Liver (tissue), 8 donors: ENCODE measurements at regions not wholly inside any gene's neighbourhood (a gene's known extent, or its start where the extent isn't known, plus 50 kb on each side); places are given as distances from the start of the nearest gene placed in this dataset.
"Not testable (repeated sequence)": the region's sequence is repeated elsewhere in the genome, so short reads cannot be mapped to it uniquely, and the experiment has no call there.

ENCODE experiments used
- DNase-seq: peaks from one replicate; pipeline ENCODE4 v3.0.0-alpha.2; 2017; ENCODE audit warnings: low spot score
- H3K27ac ChIP-seq, 2 donors: one replicate each; pipeline ENCODE4 v1.7.0; 2013; ENCODE audit warnings: inconsistent platforms in 2 of 2, low read length in 2 of 2, control low read depth in 1 of 2, low read depth in 1 of 2, mild to moderate bottlenecking in 1 of 2
- H3K27me3 ChIP-seq, 4 donors: one replicate each; pipeline versions ENCODE4 v1.6.1 to v1.7.0; 2013; ENCODE audit warnings: low read length in 3 of 4, inconsistent platforms in 1 of 4, mild to moderate bottlenecking in 1 of 4, moderate library complexity in 1 of 4; ENCODE audit not compliant: control insufficient read depth in 4 of 4, insufficient read depth in 4 of 4
- H3K36me3 ChIP-seq, 4 donors: one replicate each; pipeline versions ENCODE4 v1.6.1 to v1.7.0; 2013; ENCODE audit warnings: low read length in 3 of 4, mild to moderate bottlenecking in 3 of 4, low read depth in 1 of 4, moderate library complexity in 1 of 4; ENCODE audit not compliant: control insufficient read depth in 4 of 4, insufficient read depth in 3 of 4
- H3K4me1 ChIP-seq, 4 donors: one replicate each; pipeline versions ENCODE4 v1.6.1 to v1.7.0; 2013; ENCODE audit warnings: low read length in 3 of 4, mild to moderate bottlenecking in 3 of 4, moderate library complexity in 1 of 4; ENCODE audit not compliant: control insufficient read depth in 4 of 4, insufficient read depth in 4 of 4
- H3K4me3 ChIP-seq, 3 donors: one replicate each; pipeline versions ENCODE4 v1.6.1 to v1.7.0; 2013; ENCODE audit warnings: low read length in 3 of 3, control low read depth in 1 of 3, low read depth in 1 of 3, mild to moderate bottlenecking in 1 of 3
- H3K9ac ChIP-seq, 2 donors: one replicate each; pipeline ENCODE4 v1.7.0; 2013; ENCODE audit warnings: low read length in 2 of 2, mild to moderate bottlenecking in 2 of 2, moderate library complexity in 2 of 2, control low read depth in 1 of 2, low read depth in 1 of 2
- H3K9me3 ChIP-seq, 4 donors: one replicate each; pipeline versions ENCODE4 v1.6.1 to v1.7.0; 2013; ENCODE audit warnings: low read length in 3 of 4; ENCODE audit not compliant: control insufficient read depth in 4 of 4
- ATF3 ChIP-seq: IDR thresholded peaks from 2 replicates; pipeline ENCODE4 v1.6.1; 2016; ENCODE audit warnings: antibody characterized with exemption
- EGR1 ChIP-seq, 2 donors: IDR thresholded peaks; 2 replicates each; pipeline ENCODE4 v1.6.1; 2016 to 2018; ENCODE audit warnings: antibody characterized with exemption in 2 of 2, low read depth in 2 of 2
- FOXA1 ChIP-seq: IDR thresholded peaks from 2 replicates; pipeline ENCODE4 v1.6.1; 2016; ENCODE audit warnings: antibody characterized with exemption
- FOXA2 ChIP-seq: IDR thresholded peaks from 2 replicates; pipeline ENCODE4 v1.6.1; 2016; ENCODE audit warnings: antibody characterized with exemption
- GABPA ChIP-seq, 2 donors: IDR thresholded peaks in 1 of 2; conservative IDR thresholded peaks in 1 of 2; 2 replicates each; pipeline ENCODE4 v1.6.1; 2016; ENCODE audit warnings: antibody characterized with exemption in 2 of 2, mild to moderate bottlenecking in 1 of 2, moderate library complexity in 1 of 2
- HNF4A ChIP-seq, 2 donors: conservative IDR thresholded peaks; 2 replicates each; pipeline ENCODE4 v1.6.1; 2016; ENCODE audit warnings: antibody characterized with exemption in 2 of 2, mild to moderate bottlenecking in 2 of 2
- HNF4G ChIP-seq: IDR thresholded peaks from 2 replicates; pipeline ENCODE4 v1.6.1; 2016; ENCODE audit warnings: antibody characterized with exemption
- JUND ChIP-seq, 2 donors: IDR thresholded peaks; 2 replicates each; pipeline ENCODE4 v1.6.1; 2016; ENCODE audit warnings: antibody characterized with exemption in 2 of 2
- NR2F2 ChIP-seq: IDR thresholded peaks from 2 replicates; pipeline ENCODE4 v1.6.1; 2016; ENCODE audit warnings: antibody characterized with exemption
- RAD21 ChIP-seq, 2 donors: IDR thresholded peaks; 2 replicates each; pipeline ENCODE4 v1.6.1; 2016; ENCODE audit warnings: antibody characterized with exemption in 2 of 2, mild to moderate bottlenecking in 2 of 2
- REST ChIP-seq: IDR thresholded peaks from 2 replicates; pipeline ENCODE4 v1.6.1; 2016; ENCODE audit warnings: antibody characterized with exemption, mild to moderate bottlenecking
- RXRA ChIP-seq, 2 donors: IDR thresholded peaks; 2 replicates each; pipeline ENCODE4 v1.6.1; 2017 to 2018; ENCODE audit warnings: antibody characterized with exemption in 2 of 2, mild to moderate bottlenecking in 1 of 2
- SP1 ChIP-seq: IDR thresholded peaks from 2 replicates; pipeline ENCODE4 v1.6.1; 2018; ENCODE audit warnings: antibody characterized with exemption, mild to moderate bottlenecking
- TAF1 ChIP-seq: conservative IDR thresholded peaks from 2 replicates; pipeline ENCODE4 v1.6.1; 2016; ENCODE audit warnings: antibody characterized with exemption, mild to moderate bottlenecking
- YY1 ChIP-seq: IDR thresholded peaks from 2 replicates; pipeline ENCODE4 v1.6.1; 2016; ENCODE audit warnings: antibody characterized with exemption, mild to moderate bottlenecking
- WGBS: extraction: QIAGEN DNeasy Blood & Tissue Kit; methylation state at CpG from one replicate; pipeline ENCODE4 v1.1.7; 2013; 5-methylcytosine and 5-hydroxymethylcytosine counted together
- TF ChIP-seq, protein P1 (sequence below): fragments of 150-350 bp; IDR thresholded peaks from 2 replicates; pipeline ENCODE4 v1.5.1; 2017; ENCODE audit warnings: improper control_type of control experiment, low read depth, low read length; ENCODE audit not compliant: missing input control
- TF ChIP-seq, protein P2 (sequence below): IDR thresholded peaks from 2 replicates; pipeline ENCODE4 v1.6.1; 2016; ENCODE audit warnings: antibody characterized with exemption
- donor health status: healthy.
- donor health status: healthy.
- donor health status: healthy.
- donor health status: healthy.
- donor health status: healthy.

GRCh38 chr4:177193024-177193715 is 116.5 kb upstream of the NEIL3 start:
- not testable (repeated sequence) for H3K4me3 ChIP-seq, H3K9me3 ChIP-seq, H3K36me3 ChIP-seq, DNase-seq, H3K4me1 ChIP-seq, H3K27me3 ChIP-seq, H3K27ac ChIP-seq, H3K9ac ChIP-seq
- 95% methylated on average over 47 of the region's 47 CpGs for WGBS

- no peak overlapping the region for H3K27ac ChIP-seq
- H3K9ac ChIP-seq, result no peak overlapping the region
- no peaks in the 10 kb centered on the region for H3K27me3 ChIP-seq
- no peaks in the 10 kb centered on the region for H3K9me3 ChIP-seq
- H3K36me3 ChIP-seq, result no peaks in the 10 kb centered on the region
- DNase-seq, result no peak
- TF ChIP-seq REST, result no peak
- no peak overlapping the region for H3K4me3 ChIP-seq
- H3K4me1 ChIP-seq, result peaks cover 0 to 6% (median 0%) of the 10 kb centered on the region in 4 donors
- WGBS, result 78% methylated on average over 7 of the region's 7 CpGs
Measured at GRCh38 chr4:177194906-177195305, 114.8 kb upstream of the NEIL3 start.

DNA sequence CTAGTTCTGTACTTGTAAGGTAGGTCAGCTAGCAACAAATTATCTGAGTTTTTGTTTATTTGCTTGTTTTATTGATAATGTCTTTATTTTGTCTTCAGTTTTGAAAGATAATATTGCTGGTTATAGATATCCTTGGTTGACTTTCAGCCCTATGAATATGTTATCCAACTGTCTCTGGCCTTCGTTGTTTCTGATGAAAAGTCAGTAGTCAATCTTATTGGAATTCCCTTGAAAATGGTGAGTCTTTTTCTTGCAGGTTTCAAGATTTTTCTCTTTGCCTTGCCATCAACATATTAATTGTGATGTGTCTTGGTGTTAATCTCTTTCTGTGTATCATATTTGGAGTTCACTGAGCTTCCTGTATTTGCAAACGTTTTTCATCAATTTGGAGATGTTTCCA is 113.1 kb upstream of the NEIL3 start:
- Histone ChIP-seq H3K4me1 (no peaks in the 10 kb centered on the region), H3K9ac (no peak overlapping the region)
- WGBS, result 78% methylated on average over 2 of the region's 2 CpGs
- TF ChIP-seq FOXA1 (no peak), YY1 (no peak), HNF4A (conservative IDR thresholded peaks at IDR 0.05) (no peak), ATF3 (no peak), HNF4G (no peak), TAF1 (no peak), GABPA (IDR thresholded peaks at IDR 0.05 in 1 of 2, conservative IDR thresholded peaks at IDR 0.05 in 1 of 2) (no peak), FOXA2 (no peak), REST (no peak), EGR1 (IDR thresholded peaks at IDR 0.05; ENCODE audit: low read depth in 2 of 2) (no peak), SP1 (no peak), RAD21 (IDR thresholded peaks at IDR 0.05) (no peak), JUND (IDR thresholded peaks at IDR 0.05) (no peak), RXRA (IDR thresholded peaks at IDR 0.05) (no peak), NR2F2 (no peak)
- TF ChIP-seq, protein P1, sequence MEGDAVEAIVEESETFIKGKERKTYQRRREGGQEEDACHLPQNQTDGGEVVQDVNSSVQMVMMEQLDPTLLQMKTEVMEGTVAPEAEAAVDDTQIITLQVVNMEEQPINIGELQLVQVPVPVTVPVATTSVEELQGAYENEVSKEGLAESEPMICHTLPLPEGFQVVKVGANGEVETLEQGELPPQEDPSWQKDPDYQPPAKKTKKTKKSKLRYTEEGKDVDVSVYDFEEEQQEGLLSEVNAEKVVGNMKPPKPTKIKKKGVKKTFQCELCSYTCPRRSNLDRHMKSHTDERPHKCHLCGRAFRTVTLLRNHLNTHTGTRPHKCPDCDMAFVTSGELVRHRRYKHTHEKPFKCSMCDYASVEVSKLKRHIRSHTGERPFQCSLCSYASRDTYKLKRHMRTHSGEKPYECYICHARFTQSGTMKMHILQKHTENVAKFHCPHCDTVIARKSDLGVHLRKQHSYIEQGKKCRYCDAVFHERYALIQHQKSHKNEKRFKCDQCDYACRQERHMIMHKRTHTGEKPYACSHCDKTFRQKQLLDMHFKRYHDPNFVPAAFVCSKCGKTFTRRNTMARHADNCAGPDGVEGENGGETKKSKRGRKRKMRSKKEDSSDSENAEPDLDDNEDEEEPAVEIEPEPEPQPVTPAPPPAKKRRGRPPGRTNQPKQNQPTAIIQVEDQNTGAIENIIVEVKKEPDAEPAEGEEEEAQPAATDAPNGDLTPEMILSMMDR, result no peak
- TF ChIP-seq, protein P2, sequence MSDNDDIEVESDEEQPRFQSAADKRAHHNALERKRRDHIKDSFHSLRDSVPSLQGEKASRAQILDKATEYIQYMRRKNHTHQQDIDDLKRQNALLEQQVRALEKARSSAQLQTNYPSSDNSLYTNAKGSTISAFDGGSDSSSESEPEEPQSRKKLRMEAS, result no peak

More for the DNA sequence above, 113.1 kb upstream of the NEIL3 start:
- no peak overlapping the region for H3K27ac ChIP-seq
- H3K4me3 ChIP-seq, result no peak overlapping the region
- no peaks in the 10 kb centered on the region for H3K9me3 ChIP-seq
- DNase-seq, result no peak
- H3K27me3 ChIP-seq, result no peaks in the 10 kb centered on the region
- H3K36me3 ChIP-seq, result no peaks in the 10 kb centered on the region
